Right lobe of liver (tissue), 6 donors: ENCODE measurements at regions not wholly inside any gene's neighbourhood (a gene's known extent, or its start where the extent isn't known, plus 50 kb on each side); places are given as distances from the start of the nearest gene placed in this dataset.

Experiments used
- ATAC-seq, 4 donors: fragments of 200-7000 bp; cut with Tn5 transposase; one replicate each; pipeline ENCODE4 v1.9.1; 2020; ENCODE audit warnings: mild to moderate bottlenecking in 4 of 4, moderate library complexity in 4 of 4
- DNase-seq, 3 donors: peaks; one replicate each; pipeline ENCODE4 v3.0.0-alpha.2; 2020
- H3K27ac ChIP-seq, 3 donors: fragments of 200-600 bp; one replicate each; pipeline ENCODE4 v1.8.0; 2022
- H3K27me3 ChIP-seq, 2 donors: fragments of 200-600 bp; one replicate each; pipeline ENCODE4 v1.8.0; 2022
- H3K36me3 ChIP-seq, 4 donors: fragments of 200-600 bp; sonication (generic) in 1 of 4; one replicate each; pipeline versions ENCODE4 v1.5.1 to v1.8.0; 2017 to 2022; ENCODE audit warnings: control low read depth in 1 of 4
- H3K4me1 ChIP-seq, 4 donors: fragments of 200-600 bp; sonication (generic) in 1 of 4; one replicate each; pipeline versions ENCODE4 v1.5.1 to v1.8.0; 2017 to 2022; ENCODE audit warnings: control low read depth in 1 of 4
- H3K4me3 ChIP-seq, 3 donors: fragments of 200-600 bp; one replicate each; pipeline ENCODE4 v1.8.0; 2022
- H3K9me3 ChIP-seq, 4 donors: fragments of 200-600 bp; sonication (generic) in 1 of 4; one replicate each; pipeline versions ENCODE4 v1.5.1 to v1.8.0; 2017 to 2022; ENCODE audit warnings: control low read depth in 1 of 4
- POLR2A ChIP-seq: fragments of 450-650 bp; IDR thresholded peaks from one replicate; pipeline ENCODE4 v1.6.1; 2017; ENCODE audit warnings: antibody characterized with exemption, mild to moderate bottlenecking
- WGBS: methylation state at CpG from one replicate; pipeline ENCODE4 v1.1.6; 2018; ENCODE audit warnings: low coverage, low lambda C conversion rate; ENCODE audit not compliant: insufficient coverage; ENCODE audit errors: missing lambda C conversion rate; 5-methylcytosine and 5-hydroxymethylcytosine counted together
- intact Hi-C, 2 donors: fragments of 100-400 bp; cut with DNase I; formaldehyde crosslinking; loops; one replicate each; pipeline versions ENCODE4 v1.11.2 to v1.14.1; 2022
- TF ChIP-seq, protein P1 (sequence below), 4 donors: fragments of 200-600 bp in 3 of 4; fragments of 450-650 bp in 1 of 4; IDR thresholded peaks; one replicate each; pipeline versions ENCODE4 v1.5.1 to v1.8.0; 2016 to 2022; ENCODE audit warnings: antibody characterized with exemption in 4 of 4, mild to moderate bottlenecking in 2 of 4
- donor health status: DM: no; HTN: yes; CAD: no.
- donor health status: DM: no; HTN: no; CAD: no.
- donor health status: DM: no; HTN: no; CAD: no.
- donor health status: DM: no; HTN: yes; CAD: no.
- donor health status: DM: no; HTN: yes; CAD: no.

DNA sequence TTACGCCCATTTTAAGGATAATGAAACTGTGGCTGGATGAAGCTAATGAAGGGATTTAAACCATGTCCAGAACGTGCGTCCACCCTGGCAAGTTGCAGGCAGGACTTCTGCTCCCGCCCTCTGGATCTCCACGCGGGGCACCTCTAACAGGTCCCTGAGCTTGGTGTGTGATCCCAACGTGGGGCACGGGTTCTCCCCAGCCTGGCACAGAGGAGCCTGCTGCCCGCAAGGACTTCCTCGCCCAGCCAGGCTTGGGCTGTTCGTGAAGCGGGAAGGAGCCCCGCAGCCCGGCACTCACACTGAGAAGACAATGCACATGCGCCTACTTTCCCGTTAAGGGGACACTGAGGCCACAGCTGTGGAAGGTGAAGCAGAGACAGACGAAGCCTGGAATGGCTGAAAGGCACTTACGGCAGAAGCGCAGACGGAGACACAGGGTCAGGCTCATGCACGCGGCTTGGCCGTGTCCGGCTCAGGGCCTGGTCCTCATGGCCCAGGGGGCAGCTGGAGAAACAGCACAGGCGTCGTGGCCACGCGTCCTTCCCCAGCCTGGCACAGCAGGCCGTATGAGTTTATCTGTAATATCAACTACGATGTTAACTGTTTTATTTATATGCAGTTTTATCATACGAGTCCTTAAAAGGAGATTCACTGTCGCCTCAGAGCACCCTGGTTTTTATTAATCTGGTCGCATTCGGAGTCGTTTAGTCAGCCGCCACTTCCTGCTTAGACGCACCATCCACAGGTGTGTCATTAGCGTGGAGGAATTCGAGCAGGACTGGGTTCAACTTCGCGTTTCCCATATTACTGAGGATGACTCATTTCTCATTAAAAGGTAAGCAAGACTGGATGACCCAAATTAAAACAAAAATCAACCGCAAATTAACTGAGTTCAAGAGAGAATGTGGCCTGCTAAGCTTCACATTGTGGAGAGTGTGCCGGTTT is 835.9 kb downstream of the GALR1 start:
- no peak overlapping the region for H3K27ac ChIP-seq
- H3K27me3 ChIP-seq, result no peaks in the 10 kb centered on the region
- TF ChIP-seq, protein P1, sequence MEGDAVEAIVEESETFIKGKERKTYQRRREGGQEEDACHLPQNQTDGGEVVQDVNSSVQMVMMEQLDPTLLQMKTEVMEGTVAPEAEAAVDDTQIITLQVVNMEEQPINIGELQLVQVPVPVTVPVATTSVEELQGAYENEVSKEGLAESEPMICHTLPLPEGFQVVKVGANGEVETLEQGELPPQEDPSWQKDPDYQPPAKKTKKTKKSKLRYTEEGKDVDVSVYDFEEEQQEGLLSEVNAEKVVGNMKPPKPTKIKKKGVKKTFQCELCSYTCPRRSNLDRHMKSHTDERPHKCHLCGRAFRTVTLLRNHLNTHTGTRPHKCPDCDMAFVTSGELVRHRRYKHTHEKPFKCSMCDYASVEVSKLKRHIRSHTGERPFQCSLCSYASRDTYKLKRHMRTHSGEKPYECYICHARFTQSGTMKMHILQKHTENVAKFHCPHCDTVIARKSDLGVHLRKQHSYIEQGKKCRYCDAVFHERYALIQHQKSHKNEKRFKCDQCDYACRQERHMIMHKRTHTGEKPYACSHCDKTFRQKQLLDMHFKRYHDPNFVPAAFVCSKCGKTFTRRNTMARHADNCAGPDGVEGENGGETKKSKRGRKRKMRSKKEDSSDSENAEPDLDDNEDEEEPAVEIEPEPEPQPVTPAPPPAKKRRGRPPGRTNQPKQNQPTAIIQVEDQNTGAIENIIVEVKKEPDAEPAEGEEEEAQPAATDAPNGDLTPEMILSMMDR (IDR thresholded peaks at IDR 0.05), result no peak
- no peak for TF ChIP-seq POLR2A
- no peaks in the 10 kb centered on the region for H3K9me3 ChIP-seq
- ATAC-seq (no peak), DNase-seq (no peak)
- H3K4me3 ChIP-seq, result no peak overlapping the region
- H3K4me1 ChIP-seq, result no peaks in the 10 kb centered on the region
- intact Hi-C loops, result no loop called here
- H3K36me3 ChIP-seq, result no peaks in the 10 kb centered on the region
- WGBS, result 85% methylated on average over 19 of the region's 43 CpGs

- no peak overlapping the region for H3K4me3 ChIP-seq
- no peak for TF ChIP-seq POLR2A
- TF ChIP-seq, protein P1 (IDR thresholded peaks at IDR 0.05), result no peak
- intact Hi-C loops, result no loop called here
- H3K36me3 ChIP-seq, result no peaks in the 10 kb centered on the region
- no peak for DNase-seq
- no peak for ATAC-seq
- H3K27ac ChIP-seq, result no peak overlapping the region
- no peaks in the 10 kb centered on the region for H3K4me1 ChIP-seq
- no peaks in the 10 kb centered on the region for H3K27me3 ChIP-seq
- WGBS, result 81% methylated on average over 10 of the region's 10 CpGs
- no peaks in the 10 kb centered on the region for H3K9me3 ChIP-seq
These were observed 837.3 kb downstream of the GALR1 start for GRCh38 chr18:78086931-78087330.

DNA sequence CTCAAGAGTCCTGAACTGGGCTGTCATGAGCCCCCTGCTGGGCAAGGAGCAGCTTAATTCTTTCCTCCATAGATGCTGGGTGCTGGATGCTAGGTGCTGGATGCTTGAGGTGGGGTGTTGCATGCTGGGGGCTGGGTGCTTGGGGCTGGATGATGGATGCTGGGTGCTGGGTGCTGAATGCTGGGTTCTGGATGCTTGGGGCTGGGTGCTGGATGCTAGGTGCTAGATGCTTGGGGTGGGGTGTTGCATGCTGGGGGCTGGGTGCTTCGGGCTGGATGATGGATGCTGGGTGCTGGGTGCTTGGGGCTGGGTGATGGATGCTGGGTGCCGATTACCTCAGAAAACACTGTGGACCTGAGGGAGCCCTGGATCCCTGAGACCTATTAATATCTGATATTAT is 837.7 kb downstream of the GALR1 start:
- H3K27me3 ChIP-seq, result no peaks in the 10 kb centered on the region
- H3K4me3 ChIP-seq, result no peak overlapping the region
- no peak for DNase-seq
- 50% methylated on average over 2 of the region's 2 CpGs for WGBS
- H3K36me3 ChIP-seq, result no peaks in the 10 kb centered on the region
- no peaks in the 10 kb centered on the region for H3K9me3 ChIP-seq
- intact Hi-C loops, result no loop called here
- no peak for TF ChIP-seq POLR2A
- TF ChIP-seq, protein P1 (IDR thresholded peaks at IDR 0.05), result no peak
- no peaks in the 10 kb centered on the region for H3K4me1 ChIP-seq
- ATAC-seq, result no peak
- H3K27ac ChIP-seq, result no peak overlapping the region

DNA sequence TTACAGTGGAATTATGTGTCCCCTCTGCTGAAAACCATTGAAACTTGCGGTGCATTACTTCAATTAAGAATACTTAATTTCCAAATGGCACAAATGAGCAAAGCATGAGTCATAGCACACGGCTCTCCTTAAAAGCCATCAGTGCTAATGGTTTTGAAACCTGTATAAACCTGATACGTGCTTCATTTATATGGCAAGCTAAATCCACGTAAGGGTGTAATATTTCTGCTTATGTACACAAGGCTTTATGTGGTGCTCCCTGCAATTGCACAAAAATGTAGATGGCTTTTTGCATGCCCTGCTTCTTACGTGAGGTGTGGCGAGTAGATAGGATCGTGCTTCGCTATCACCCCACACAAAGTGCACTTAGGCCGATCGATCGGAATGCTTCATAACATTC is 840.9 kb downstream of the GALR1 start:
- DNase-seq, result no peak
- H3K4me3 ChIP-seq, result no peak overlapping the region
- no peaks in the 10 kb centered on the region for H3K36me3 ChIP-seq
- TF ChIP-seq, protein P1 (IDR thresholded peaks at IDR 0.05), result no peak
- no peak for TF ChIP-seq POLR2A
- H3K4me1 ChIP-seq, result no peaks in the 10 kb centered on the region
- no peaks in the 10 kb centered on the region for H3K27me3 ChIP-seq
- H3K9me3 ChIP-seq, result no peaks in the 10 kb centered on the region
- H3K27ac ChIP-seq, result no peak overlapping the region
- no peak for ATAC-seq
- intact Hi-C loops, result no loop called here
- 86% methylated on average over 11 of the region's 11 CpGs for WGBS
